HG02571 (cell line): ENCODE measurements at regions not wholly inside any gene's neighbourhood (a gene's known extent, or its start where the extent isn't known, plus 50 kb on each side); places are given as distances from the start of the nearest gene placed in this dataset.
"Not testable (repeated sequence)": the region's sequence is repeated elsewhere in the genome, so short reads cannot be mapped to it uniquely, and the experiment has no call there.

Source experiments
- ATAC-seq: cut with Tn5 transposase; IDR thresholded peaks from one replicate; pipeline ENCODE4 v1.9.1; 2021; ENCODE audit warnings: mild to moderate bottlenecking, moderate library complexity; ENCODE audit not compliant: unreplicated experiment

GRCh38 chr11:80330264-80330663 is 889.4 kb upstream of the TENM4 start:
- ATAC-seq: no peak

- no peak for ATAC-seq
These were observed 887.9 kb upstream of the TENM4 start for GRCh38 chr11:80328774-80329173.

DNA sequence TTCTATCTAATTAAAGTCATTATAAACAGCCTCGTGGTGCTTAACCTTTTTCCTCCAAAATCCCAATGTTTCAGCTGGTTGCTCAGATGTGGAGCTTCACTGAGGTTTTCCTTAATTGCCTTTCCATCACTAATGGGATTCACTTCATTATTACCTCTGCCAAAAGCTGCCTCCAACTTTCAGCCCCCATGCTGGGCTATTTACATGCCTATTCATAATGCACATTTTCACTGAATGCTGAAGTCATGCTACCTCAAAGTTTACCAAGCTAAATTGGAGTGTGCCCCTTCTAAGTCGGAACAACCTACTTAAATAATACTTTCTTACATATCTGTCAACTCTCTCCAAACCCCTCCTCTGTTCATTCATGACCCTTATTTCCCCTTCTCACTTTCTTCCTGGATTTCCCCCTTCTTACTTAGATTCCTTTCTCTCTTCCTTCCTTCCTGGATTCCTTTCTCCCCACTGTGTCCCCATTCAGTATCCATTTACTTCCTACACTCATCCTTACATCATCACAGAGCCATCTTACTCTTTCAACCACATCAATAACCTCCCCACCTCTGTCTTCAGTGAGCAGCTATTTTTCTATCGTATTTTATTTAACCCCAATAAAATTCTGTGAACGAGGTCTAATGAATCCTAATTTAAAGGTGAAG is 887.3 kb upstream of the TENM4 start:
- ATAC-seq: no peak

DNA sequence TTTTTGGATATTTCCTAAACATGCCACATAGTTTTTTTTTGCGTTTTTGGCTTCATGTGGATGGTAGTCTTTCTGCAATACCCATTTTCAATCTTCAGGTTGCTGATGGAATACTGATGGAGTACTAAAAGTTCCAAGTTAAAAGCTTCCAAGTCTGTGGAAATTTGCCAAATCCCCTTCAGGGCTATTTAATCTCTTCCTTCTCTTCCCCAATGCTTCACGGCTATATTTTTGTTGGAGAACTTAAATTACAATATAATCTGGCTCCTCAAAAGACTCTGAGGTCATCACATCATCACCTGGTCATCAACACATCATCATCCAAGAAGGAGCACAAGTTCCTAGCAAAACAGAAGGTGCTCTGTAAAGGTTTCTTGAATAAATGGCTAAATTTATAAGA is 881.0 kb upstream of the TENM4 start:
- no peak for ATAC-seq

DNA sequence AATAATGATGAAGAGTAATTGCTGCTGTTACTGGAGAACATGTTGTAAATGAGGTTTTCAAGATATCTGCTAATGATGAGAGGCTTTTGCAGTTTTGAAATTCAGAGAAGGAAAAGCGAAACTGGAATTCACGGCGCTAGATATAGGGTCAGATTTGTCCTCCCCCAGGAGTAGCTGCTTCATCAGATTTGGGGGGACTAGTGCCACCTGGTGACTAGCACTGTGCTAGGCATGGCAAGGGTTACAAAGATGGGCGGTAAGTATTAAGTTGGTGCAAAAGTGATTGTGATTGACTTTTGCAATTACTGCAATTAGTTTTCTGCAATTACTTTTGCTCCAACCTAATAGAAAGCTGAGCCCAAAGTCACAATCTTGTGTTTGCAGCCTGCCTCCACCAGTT is 879.9 kb upstream of the TENM4 start:
- ATAC-seq: no peak

GRCh38 chr11:80320226-80320625 is 879.4 kb upstream of the TENM4 start:
- no peak for ATAC-seq

- ATAC-seq: no peak
These were observed 876.8 kb upstream of the TENM4 start for GRCh38 chr11:80317612-80318011.

GRCh38 chr11:80315200-80315599 is 874.4 kb upstream of the TENM4 start:
- no peak for ATAC-seq

DNA sequence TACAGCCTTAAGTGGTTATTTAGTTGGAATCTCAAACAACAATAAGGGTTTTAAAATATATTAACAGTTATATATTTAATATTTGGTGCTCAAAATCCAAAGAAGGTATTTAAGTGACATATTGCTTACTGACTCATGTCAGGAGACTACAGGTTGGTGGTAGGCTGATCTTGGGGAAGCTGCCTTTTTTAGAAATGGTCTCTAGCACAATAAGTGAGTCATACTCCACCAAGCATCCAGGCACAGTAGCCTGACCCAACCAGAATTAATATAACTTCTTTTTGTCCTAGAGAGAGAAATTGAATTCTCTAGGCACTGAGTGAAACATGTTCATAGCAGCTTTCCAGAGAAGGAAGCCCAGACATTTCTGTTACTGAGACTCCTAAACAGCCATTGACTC is 868.5 kb upstream of the TENM4 start:
- no peak for ATAC-seq

DNA sequence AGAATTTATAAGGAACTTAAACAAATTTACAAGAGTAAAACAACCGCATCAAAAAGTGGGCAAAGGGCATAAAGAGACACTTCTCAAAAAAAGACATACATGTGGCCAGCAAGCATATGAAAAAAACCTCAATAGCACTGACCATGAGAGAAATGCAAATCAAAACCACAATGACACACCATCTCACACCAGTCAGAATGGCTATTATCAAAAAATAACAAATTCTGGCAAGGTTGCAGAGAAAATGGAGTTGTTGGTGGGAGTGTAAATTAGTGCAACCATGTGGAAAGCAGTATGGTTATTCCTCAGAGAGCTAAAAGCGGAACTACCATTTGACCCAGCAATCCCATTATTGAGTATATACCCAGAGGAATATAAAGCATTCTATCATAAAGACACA is 866.8 kb upstream of the TENM4 start:
- ATAC-seq: no peak

GRCh38 chr11:80297858-80298632 is 857.2 kb upstream of the TENM4 start:
- no peak for ATAC-seq

GRCh38 chr11:80293293-80293692 is 852.5 kb upstream of the TENM4 start:
- no peak for ATAC-seq

GRCh38 chr11:80284946-80285785 is 844.3 kb upstream of the TENM4 start:
- no peak for ATAC-seq

DNA sequence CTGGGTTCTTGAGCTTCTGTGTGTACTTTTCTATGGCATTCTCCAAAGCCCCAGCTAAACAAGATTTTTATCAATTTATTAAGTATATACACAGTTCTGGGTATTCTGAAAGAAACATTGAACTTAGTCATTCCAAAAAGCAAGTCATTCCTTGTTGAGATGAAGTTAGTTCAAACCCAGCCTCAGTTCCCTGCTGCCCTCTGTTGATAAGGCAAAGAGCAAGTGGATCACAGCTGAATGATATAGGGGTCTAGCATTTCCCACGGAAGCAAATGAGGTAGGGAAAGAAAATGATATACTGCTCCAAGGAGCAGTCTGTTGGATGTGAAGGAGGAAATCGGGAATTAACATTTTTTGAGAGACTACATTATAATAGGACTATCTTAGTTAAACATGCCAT is 841.8 kb upstream of the TENM4 start:
- no peak for ATAC-seq

DNA sequence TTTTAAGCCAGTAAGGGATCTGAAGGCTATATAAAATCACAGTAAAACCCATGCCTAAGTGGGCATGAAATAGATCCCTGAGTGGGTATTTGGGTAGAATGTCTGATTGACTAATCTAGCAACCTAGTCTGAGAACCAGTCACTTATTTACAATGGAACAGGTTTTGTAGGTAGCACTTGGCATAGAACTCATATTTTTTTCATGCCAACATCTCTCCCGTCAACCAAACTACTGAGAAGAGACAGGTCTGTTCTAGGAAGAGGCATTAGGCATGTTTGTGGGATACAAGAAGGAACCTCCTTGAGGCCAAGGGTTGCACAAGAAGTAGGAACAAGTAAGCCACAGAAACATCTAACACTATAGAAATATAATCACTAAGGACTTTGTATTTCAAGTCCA is 840.4 kb upstream of the TENM4 start:
- no peak for ATAC-seq

DNA sequence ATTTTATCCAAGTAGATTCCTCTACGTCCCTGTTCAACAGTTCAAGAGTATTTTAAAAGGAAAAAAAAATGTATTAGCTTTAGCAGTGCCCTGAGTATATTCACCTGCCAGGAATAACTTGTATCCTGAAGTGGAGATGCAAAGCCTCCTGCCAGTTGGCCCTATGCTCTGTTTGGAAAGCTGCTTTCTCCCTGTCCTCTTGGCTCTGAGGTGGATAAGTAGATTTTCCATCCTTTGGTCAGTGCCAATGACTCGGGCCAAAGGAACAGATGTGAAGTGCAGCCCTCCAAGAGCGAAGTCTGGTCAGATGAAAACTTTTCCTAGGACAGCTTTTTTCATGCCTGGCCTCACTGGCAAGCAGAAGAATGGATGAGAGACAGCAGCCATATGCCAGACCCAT is 839.9 kb upstream of the TENM4 start:
- ATAC-seq: no peak

GRCh38 chr11:80261776-80262175 is 820.9 kb upstream of the TENM4 start:
- no peak for ATAC-seq

DNA sequence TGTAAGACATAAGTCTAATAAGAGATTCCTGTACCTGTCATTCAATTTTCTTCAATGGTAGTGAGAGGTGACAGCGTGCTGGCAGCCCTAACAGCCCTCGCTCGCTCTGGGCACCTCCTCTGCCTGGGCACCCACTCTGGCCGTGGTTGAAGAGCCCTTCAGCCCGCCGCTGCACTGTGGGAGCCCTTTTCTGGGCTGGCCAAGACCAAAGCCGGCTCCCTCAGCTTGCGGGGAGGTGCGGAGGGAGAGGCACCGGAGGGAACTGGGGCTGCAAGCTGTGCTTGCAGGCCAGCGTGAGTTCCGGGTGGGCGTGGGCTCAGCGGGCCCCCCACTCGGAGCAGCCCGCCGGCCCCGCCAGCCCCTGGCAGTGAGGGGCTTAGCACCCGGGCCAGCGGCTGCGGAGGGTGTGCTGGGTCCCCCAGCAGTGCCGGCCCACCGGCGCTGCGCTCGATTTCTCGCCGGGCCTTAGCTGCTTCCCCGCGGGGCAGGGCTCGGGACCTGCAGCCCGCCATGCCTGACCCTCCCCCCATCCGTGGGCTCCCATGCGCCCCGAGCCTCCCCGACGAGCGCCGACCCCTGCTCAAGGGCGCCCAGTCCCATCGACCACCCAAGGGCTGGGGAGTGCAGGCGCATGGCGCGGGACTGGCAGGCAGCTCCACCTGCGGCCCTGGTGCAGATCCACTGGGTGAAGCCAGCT is 816.6 kb upstream of the TENM4 start:
- ATAC-seq: not testable (repeated sequence)

DNA sequence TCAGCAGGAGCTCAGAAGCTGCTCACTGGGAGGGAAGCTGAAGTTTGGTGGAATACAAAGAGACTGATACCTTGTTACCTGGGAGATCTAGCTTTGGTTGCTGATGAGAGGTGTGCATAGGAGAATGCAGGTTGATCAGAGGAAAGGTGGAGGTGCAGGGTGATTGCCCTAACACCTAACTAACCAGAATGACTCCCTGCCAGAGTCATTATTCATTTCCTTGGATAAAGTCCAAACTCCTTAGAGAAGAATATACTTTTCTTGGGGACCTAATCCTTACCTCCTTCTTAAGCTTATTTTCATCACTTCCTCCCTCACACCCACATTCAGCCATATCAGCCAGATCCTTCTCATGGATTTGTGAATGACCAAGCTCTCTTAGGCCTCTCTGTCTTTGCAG is 814.2 kb upstream of the TENM4 start:
- no peak for ATAC-seq

GRCh38 chr11:80241766-80242165 is 800.9 kb upstream of the TENM4 start:
- no peak for ATAC-seq

DNA sequence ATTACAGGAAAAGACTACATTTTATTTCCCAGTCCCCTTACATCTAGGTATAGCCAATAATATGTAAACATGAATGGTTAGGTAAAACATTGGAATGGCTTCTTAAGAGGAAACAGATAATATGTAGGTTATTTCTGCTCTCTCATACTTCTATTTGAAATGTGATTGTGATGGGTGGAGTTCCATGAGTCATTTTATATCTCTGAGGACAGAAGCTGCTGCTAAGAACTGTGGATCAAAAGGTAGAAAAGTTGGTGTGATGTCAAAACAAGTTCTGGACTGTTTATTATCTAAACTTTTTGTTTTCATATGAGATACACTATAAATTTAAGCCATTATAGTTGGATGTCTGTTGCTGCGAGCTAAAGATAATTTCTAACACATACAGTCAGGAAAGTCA is 799.4 kb upstream of the TENM4 start:
- no peak for ATAC-seq
